HepG2 (cell line): ENCODE measurements at regions not wholly inside any gene's neighbourhood (a gene's known extent, or its start where the extent isn't known, plus 50 kb on each side); places are given as distances from the start of the nearest gene placed in this dataset.

Source experiments
- ATAC-seq: fragments of 200-7000 bp; cut with Tn5 transposase; 3 replicates; pipeline ENCODE4 v1.9.1; 2020; ENCODE audit warnings: mild to moderate bottlenecking, moderate library complexity
- BruUV-seq: library from RNA; stranded (reverse); fragments of 400-500 nt; replicated peaks from 2 replicates; lab custom pipeline; 2021; lab: Mats Ljungman, UMichigan
- CTCF ChIA-PET: fragments of 300-600 bp; formaldehyde crosslinking; extraction: SDS; loops from one replicate; lab custom pipeline; 2021; ENCODE audit warnings: low total read pairs, inconsistent platforms, low intra/inter-chr PET ratio; lab: Yijun Ruan, JAX
- POLR2A ChIA-PET: fragments of 350-600 bp; sonication (Branson Sonifier 250); formaldehyde crosslinking; loops from one replicate; lab custom pipeline; 2020; ENCODE audit warnings: antibody characterized with exemption, inconsistent platforms; lab: Yijun Ruan, JAX
- DNase-seq: peaks from one replicate; pipeline ENCODE4 v3.0.0-alpha.2; 2015; ENCODE audit warnings: low spot score
- FAIRE-seq: peaks from 3 replicates; lab custom pipeline; 2011; peaks lifted over from hg19 to GRCh38; lab: Jason Lieb, UNC
- H2AFZ ChIP-seq: one replicate; pipeline ENCODE4 v1.6.1; 2011; ENCODE audit warnings: low read length, inconsistent platforms
- H3K27ac ChIP-seq: fragments of 300-600 bp; 3 replicates; pipeline ENCODE4 v1.8.0; 2011; ENCODE audit warnings: mixed run types, mild to moderate bottlenecking, mixed read lengths, low read length, inconsistent platforms; ENCODE audit not compliant: insufficient read depth; ENCODE audit errors: extremely low read length
- H3K27me3 ChIP-seq, 2 experiments: fragments of 200-600 bp in 1 of 2; 2 replicates in 1 of 2; 3 replicates in 1 of 2; pipeline versions ENCODE4 v1.6.0 to v1.8.0; 2011; ENCODE audit warnings: low read length in 2 of 2, mild to moderate bottlenecking in 2 of 2, moderate library complexity in 2 of 2, inconsistent platforms in 1 of 2; ENCODE audit not compliant: insufficient read depth in 2 of 2, control insufficient read depth in 1 of 2
- H3K36me3 ChIP-seq, 2 experiments: fragments of 200-600 bp in 1 of 2; replicated peaks in 1 of 2; 2 replicates in 1 of 2; 3 replicates in 1 of 2; pipeline versions ENCODE4 v1.5.1 to v1.8.0; 2011; ENCODE audit warnings: low read length in 2 of 2, inconsistent platforms in 1 of 2; ENCODE audit not compliant: insufficient read depth in 2 of 2, control insufficient read depth in 1 of 2
- H3K4me1 ChIP-seq: 2 replicates; pipeline ENCODE4 v1.5.1; 2012; ENCODE audit warnings: low read length, inconsistent platforms; ENCODE audit not compliant: insufficient read depth
- H3K4me2 ChIP-seq: 2 replicates; pipeline ENCODE4 v1.6.0; 2011; ENCODE audit warnings: low read depth, low read length, inconsistent platforms
- H3K4me3 ChIP-seq, 3 experiments: fragments of 200-600 bp in 1 of 3; sonication (generic), shearing (Covaris generic) in 1 of 3; replicated peaks in 1 of 3; 2 replicates each; pipeline ENCODE4 v1.5.1; 2011 to 2016; ENCODE audit warnings: low read length in 3 of 3, inconsistent platforms in 2 of 3, low read depth in 2 of 3, mild to moderate bottlenecking in 2 of 3, control low read depth in 1 of 3, mixed read lengths in 1 of 3; ENCODE audit not compliant: insufficient read depth in 1 of 3
- H3K79me2 ChIP-seq: one replicate; pipeline ENCODE4 v1.6.1; 2011; ENCODE audit warnings: low read length, inconsistent platforms; ENCODE audit not compliant: insufficient read depth
- H3K9ac ChIP-seq: 2 replicates; pipeline ENCODE4 v1.6.0; 2011; ENCODE audit warnings: mild to moderate bottlenecking, low read depth, low read length, inconsistent platforms; ENCODE audit not compliant: insufficient read depth
- H3K9me3 ChIP-seq: 2 replicates; pipeline ENCODE4 v1.5.1; 2012; ENCODE audit warnings: mild to moderate bottlenecking, low read length
- H4K20me1 ChIP-seq: 2 replicates; pipeline ENCODE4 v1.6.0; 2011; ENCODE audit warnings: inconsistent platforms, mild to moderate bottlenecking, low read length, moderate library complexity; ENCODE audit not compliant: insufficient read depth
- GATAD1 ChIP-seq: IDR thresholded peaks from 2 replicates; pipeline ENCODE4 v1.6.1; 2016; ENCODE audit warnings: missing genetic modification reagents, missing compliant biosample characterization
- SIX1 ChIP-seq: sonication (generic); formaldehyde crosslinking; IDR thresholded peaks from 2 replicates; pipeline ENCODE4 v1.4.0; 2020; ENCODE audit warnings: missing genetic modification reagents, borderline replicate concordance
- ZNF30 ChIP-seq: sonication (generic); formaldehyde crosslinking; IDR thresholded peaks from 2 replicates; pipeline ENCODE4 v1.5.0; 2020; ENCODE audit warnings: mild to moderate bottlenecking, missing genetic modification reagents
- WGBS: methylation state at CpG from one replicate; pipeline ENCODE4 v1.1.6; 2017; ENCODE audit warnings: low lambda C conversion rate; 5-methylcytosine and 5-hydroxymethylcytosine counted together
- in situ Hi-C: cut with HindIII; loops from 2 replicates; pipeline ENCODE4 v1.10.0; 2017; ENCODE audit warnings: low pct_unique_long_range_greater_than_20kb; ENCODE audit not compliant: extremely low pct_ligation_motif_present
- intact Hi-C: fragments of 100-400 bp; cut with micrococcal nuclease; formaldehyde crosslinking; loops from one replicate; pipeline ENCODE4 v1.10.0; 2022; ENCODE audit not compliant: unreplicated experiment
- TF ChIP-seq, protein P1 (sequence below): IDR thresholded peaks from 2 replicates; pipeline ENCODE4 v1.6.1; 2018; ENCODE audit warnings: missing genetic modification reagents
- TF ChIP-seq, protein P2 (sequence below): IDR thresholded peaks from 2 replicates; pipeline ENCODE4 v1.6.1; 2016; ENCODE audit warnings: low read depth, control low read depth
- TF ChIP-seq, protein P3 (sequence below): sonication (generic); formaldehyde crosslinking; IDR thresholded peaks from 2 replicates; pipeline ENCODE4 v1.9.0; 2021; ENCODE audit warnings: missing genetic modification reagents, borderline replicate concordance

DNA sequence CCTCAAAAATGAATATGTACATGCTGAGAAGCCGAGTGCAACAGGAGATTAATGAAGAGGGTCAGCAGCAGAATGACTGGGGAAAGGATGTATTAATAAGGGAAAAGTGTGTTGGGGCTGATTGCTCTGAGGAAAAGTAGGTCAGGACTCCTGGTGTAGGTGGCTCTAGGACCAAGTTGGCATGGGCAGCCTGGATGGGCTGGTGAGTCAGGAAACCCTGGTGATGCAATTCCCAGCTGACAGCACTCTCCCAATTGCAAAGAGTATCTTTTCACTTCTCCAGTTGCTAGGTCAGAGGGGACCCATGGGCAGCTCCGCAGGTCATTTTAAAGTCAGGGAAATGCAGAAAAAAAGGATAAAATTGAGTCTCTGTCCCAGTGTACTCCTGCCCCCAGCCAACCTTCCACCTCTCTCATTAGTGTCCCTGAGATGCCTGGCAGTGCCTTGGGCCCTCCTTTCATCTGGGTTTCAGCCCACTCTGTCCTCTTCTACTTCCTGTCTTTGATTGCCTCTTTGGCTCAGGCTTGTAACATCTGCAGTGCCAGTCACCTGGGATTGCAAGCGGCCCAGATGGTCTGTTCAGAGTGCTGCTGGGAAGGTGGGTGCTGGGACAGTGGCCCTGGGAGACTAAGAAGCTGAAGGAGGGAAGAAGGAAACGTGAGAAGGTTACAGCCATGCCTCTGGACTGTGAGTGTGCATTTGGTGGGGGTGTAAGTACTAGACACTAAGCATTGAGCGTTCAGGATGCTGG is 2177.2 kb downstream of the TP53TG3F start:
- Histone ChIP-seq H3K4me1 (no peaks in the 10 kb centered on the region), H2AFZ (no peak overlapping the region), H3K36me3 (no peaks in the 10 kb centered on the region), H3K79me2 (no peaks in the 10 kb centered on the region), H3K9me3 (peaks cover 98% of the 10 kb centered on the region), H3K9ac (no peak overlapping the region), H3K4me3 (no peak overlapping the region), H3K27me3 (no peaks in the 10 kb centered on the region), H4K20me1 (no peaks in the 10 kb centered on the region), H3K27ac (no peak overlapping the region), H3K4me2 (no peak overlapping the region)
- in situ Hi-C loops (no loop called here), intact Hi-C loops (no loop called here)
- CTCF ChIA-PET, result no interaction called here
- DNase-seq (no peak), ATAC-seq (no peak), FAIRE-seq (no peak)
- TF ChIP-seq, protein P1, sequence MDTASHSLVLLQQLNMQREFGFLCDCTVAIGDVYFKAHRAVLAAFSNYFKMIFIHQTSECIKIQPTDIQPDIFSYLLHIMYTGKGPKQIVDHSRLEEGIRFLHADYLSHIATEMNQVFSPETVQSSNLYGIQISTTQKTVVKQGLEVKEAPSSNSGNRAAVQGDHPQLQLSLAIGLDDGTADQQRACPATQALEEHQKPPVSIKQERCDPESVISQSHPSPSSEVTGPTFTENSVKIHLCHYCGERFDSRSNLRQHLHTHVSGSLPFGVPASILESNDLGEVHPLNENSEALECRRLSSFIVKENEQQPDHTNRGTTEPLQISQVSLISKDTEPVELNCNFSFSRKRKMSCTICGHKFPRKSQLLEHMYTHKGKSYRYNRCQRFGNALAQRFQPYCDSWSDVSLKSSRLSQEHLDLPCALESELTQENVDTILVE, result no peak
- TF ChIP-seq SIX1 (CRISPR knock-in tag) (no peak), GATAD1 (CRISPR knock-in tag) (no peak), ZNF30 (CRISPR knock-in tag) (no peak)
- TF ChIP-seq, protein P2, sequence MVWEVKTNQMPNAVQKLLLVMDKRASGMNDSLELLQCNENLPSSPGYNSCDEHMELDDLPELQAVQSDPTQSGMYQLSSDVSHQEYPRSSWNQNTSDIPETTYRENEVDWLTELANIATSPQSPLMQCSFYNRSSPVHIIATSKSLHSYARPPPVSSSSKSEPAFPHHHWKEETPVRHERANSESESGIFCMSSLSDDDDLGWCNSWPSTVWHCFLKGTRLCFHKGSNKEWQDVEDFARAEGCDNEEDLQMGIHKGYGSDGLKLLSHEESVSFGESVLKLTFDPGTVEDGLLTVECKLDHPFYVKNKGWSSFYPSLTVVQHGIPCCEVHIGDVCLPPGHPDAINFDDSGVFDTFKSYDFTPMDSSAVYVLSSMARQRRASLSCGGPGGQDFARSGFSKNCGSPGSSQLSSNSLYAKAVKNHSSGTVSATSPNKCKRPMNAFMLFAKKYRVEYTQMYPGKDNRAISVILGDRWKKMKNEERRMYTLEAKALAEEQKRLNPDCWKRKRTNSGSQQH (CRISPR knock-in tag), result no peak
- TF ChIP-seq, protein P3, sequence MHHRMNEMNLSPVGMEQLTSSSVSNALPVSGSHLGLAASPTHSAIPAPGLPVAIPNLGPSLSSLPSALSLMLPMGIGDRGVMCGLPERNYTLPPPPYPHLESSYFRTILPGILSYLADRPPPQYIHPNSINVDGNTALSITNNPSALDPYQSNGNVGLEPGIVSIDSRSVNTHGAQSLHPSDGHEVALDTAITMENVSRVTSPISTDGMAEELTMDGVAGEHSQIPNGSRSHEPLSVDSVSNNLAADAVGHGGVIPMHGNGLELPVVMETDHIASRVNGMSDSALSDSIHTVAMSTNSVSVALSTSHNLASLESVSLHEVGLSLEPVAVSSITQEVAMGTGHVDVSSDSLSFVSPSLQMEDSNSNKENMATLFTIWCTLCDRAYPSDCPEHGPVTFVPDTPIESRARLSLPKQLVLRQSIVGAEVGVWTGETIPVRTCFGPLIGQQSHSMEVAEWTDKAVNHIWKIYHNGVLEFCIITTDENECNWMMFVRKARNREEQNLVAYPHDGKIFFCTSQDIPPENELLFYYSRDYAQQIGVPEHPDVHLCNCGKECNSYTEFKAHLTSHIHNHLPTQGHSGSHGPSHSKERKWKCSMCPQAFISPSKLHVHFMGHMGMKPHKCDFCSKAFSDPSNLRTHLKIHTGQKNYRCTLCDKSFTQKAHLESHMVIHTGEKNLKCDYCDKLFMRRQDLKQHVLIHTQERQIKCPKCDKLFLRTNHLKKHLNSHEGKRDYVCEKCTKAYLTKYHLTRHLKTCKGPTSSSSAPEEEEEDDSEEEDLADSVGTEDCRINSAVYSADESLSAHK (CRISPR knock-in tag), result no peak
- no TSS peak for BruUV-seq
- WGBS, result 2% methylated on average over 5 of the region's 5 CpGs
- POLR2A ChIA-PET, result no interaction called here
